ENCODE measurements at regions not wholly inside any gene's neighbourhood (a gene's known extent, or its start where the extent isn't known, plus 50 kb on each side); places are given as distances from the start of the nearest gene placed in this dataset.

- H3K36me3 ChIP-seq (ENCODE audit: control insufficient read depth in 4 of 4, insufficient read depth in 3 of 4, low read depth in 1 of 4, low read length in 3 of 4) = no peaks in the 10 kb centered on the region
- no peak overlapping the region for H3K27ac ChIP-seq (ENCODE audit: low read depth in 1 of 2, low read length in 2 of 2)
- no peak for TF ChIP-seq CTCF (IDR thresholded peaks at IDR 0.05; ENCODE audit: low read depth, low read length, missing input control)
- no peak for TF ChIP-seq MAX (IDR thresholded peaks at IDR 0.05)
- no peak for TF ChIP-seq REST (IDR thresholded peaks at IDR 0.05)
- TF ChIP-seq NR2F2 (IDR thresholded peaks at IDR 0.05) = no peak
- TF ChIP-seq HNF4G (IDR thresholded peaks at IDR 0.05) = no peak
- no peak for TF ChIP-seq FOXA2 (IDR thresholded peaks at IDR 0.05)
- TF ChIP-seq EGR1 (IDR thresholded peaks at IDR 0.05; ENCODE audit: low read depth in 2 of 2) = no peak
- no peak for TF ChIP-seq ZBTB33 (IDR thresholded peaks at IDR 0.05)
- no peak for TF ChIP-seq RXRA (IDR thresholded peaks at IDR 0.05)
- TF ChIP-seq TAF1 (conservative IDR thresholded peaks at IDR 0.05) = no peak
- no peak for TF ChIP-seq SP1 (IDR thresholded peaks at IDR 0.05)
- no peaks in the 10 kb centered on the region for H3K9me3 ChIP-seq (ENCODE audit: control insufficient read depth in 4 of 4, low read length in 3 of 4)
- H3K4me1 ChIP-seq (ENCODE audit: control insufficient read depth in 4 of 4, insufficient read depth in 4 of 4, low read length in 3 of 4) = no peaks in the 10 kb centered on the region
- DNase-seq (ENCODE audit: low spot score) = no peak
- 90% methylated on average over 2 of the region's 2 CpGs for WGBS
- no peak overlapping the region for H3K4me3 ChIP-seq (ENCODE audit: low read depth in 1 of 3, low read length in 3 of 3)
- H3K9ac ChIP-seq (ENCODE audit: low read depth in 1 of 2, low read length in 2 of 2) = no peak overlapping the region
- no peaks in the 10 kb centered on the region for H3K27me3 ChIP-seq (ENCODE audit: control insufficient read depth in 4 of 4, insufficient read depth in 4 of 4, low read length in 3 of 4)
These were observed 408.5 kb downstream of the TMEM38B start for GRCh38 chr9:106102821-106103220.

- H3K27me3 ChIP-seq (ENCODE audit: control insufficient read depth in 4 of 4, insufficient read depth in 4 of 4, low read length in 3 of 4) = no peaks in the 10 kb centered on the region
- no peaks in the 10 kb centered on the region for H3K4me1 ChIP-seq (ENCODE audit: control insufficient read depth in 4 of 4, insufficient read depth in 4 of 4, low read length in 3 of 4)
- H3K36me3 ChIP-seq (ENCODE audit: control insufficient read depth in 4 of 4, insufficient read depth in 3 of 4, low read depth in 1 of 4, low read length in 3 of 4) = no peaks in the 10 kb centered on the region
- no peak overlapping the region for H3K9ac ChIP-seq (ENCODE audit: low read depth in 1 of 2, low read length in 2 of 2)
- no peak for DNase-seq (ENCODE audit: low spot score)
- no peaks in the 10 kb centered on the region for H3K9me3 ChIP-seq (ENCODE audit: control insufficient read depth in 4 of 4, low read length in 3 of 4)
- no peak overlapping the region for H3K4me3 ChIP-seq (ENCODE audit: low read depth in 1 of 3, low read length in 3 of 3)
- H3K27ac ChIP-seq (ENCODE audit: low read depth in 1 of 2, low read length in 2 of 2) = no peak overlapping the region
- TF ChIP-seq TAF1 (conservative IDR thresholded peaks at IDR 0.05) = no peak
- no peak for TF ChIP-seq JUND (IDR thresholded peaks at IDR 0.05)
- no peak for TF ChIP-seq FOXA2 (IDR thresholded peaks at IDR 0.05)
- TF ChIP-seq ZBTB33 (IDR thresholded peaks at IDR 0.05) = no peak
- TF ChIP-seq HNF4G (IDR thresholded peaks at IDR 0.05) = no peak
- no peak for TF ChIP-seq EGR1 (IDR thresholded peaks at IDR 0.05; ENCODE audit: low read depth in 2 of 2)
- TF ChIP-seq ATF3 (IDR thresholded peaks at IDR 0.05) = no peak
- no peak for TF ChIP-seq SP1 (IDR thresholded peaks at IDR 0.05)
- no peak for TF ChIP-seq FOXA1 (IDR thresholded peaks at IDR 0.05)
- no peak for TF ChIP-seq CTCF (IDR thresholded peaks at IDR 0.05; ENCODE audit: low read depth, low read length, missing input control)
- no peak for TF ChIP-seq REST (IDR thresholded peaks at IDR 0.05)
These were observed 410.5 kb downstream of the TMEM38B start for GRCh38 chr9:106104887-106105286.

All from liver (tissue), 8 donors.